ENCODE measurements at regions not wholly inside any gene's neighbourhood (a gene's known extent, or its start where the extent isn't known, plus 50 kb on each side); places are given as distances from the start of the nearest gene placed in this dataset.
A peak's percentile ranks its signal among the peaks of the same experiment; 100 is the strongest.
"Not testable (repeated sequence)": the region's sequence is repeated elsewhere in the genome, so short reads cannot be mapped to it uniquely, and the experiment has no call there.

GRCh38 chr11:16605894-16606783 is 132.3 kb upstream of the C11orf58 start:
- DNase-seq (ENCODE audit: low read depth, low spot score): peak; percentile 49

- no peak for DNase-seq (ENCODE audit: low read depth, low spot score)
Measured at GRCh38 chr11:16605389-16605893, 133.0 kb upstream of the C11orf58 start.

- no peak for DNase-seq (ENCODE audit: low read depth, low spot score)
Measured at GRCh38 chr11:16604794-16605388, 133.6 kb upstream of the C11orf58 start.

- DNase-seq (ENCODE audit: low read depth, low spot score): no peak
Measured at GRCh38 chr11:16603890-16604793, 134.3 kb upstream of the C11orf58 start.

GRCh38 chr11:16603245-16603644 is 135.2 kb upstream of the C11orf58 start:
- no peak for DNase-seq (ENCODE audit: low read depth, low spot score)

- no peak for DNase-seq (ENCODE audit: low read depth, low spot score)
Measured at GRCh38 chr11:16598906-16599305, 139.5 kb upstream of the C11orf58 start.

GRCh38 chr11:16598032-16598431 is 140.4 kb upstream of the C11orf58 start:
- no peak for DNase-seq (ENCODE audit: low read depth, low spot score)

- DNase-seq (ENCODE audit: low read depth, low spot score): no peak
Measured at GRCh38 chr11:16596231-16596630, 142.2 kb upstream of the C11orf58 start.

GRCh38 chr11:16591157-16591556 is 147.3 kb upstream of the C11orf58 start:
- DNase-seq (ENCODE audit: low read depth, low spot score): no peak

GRCh38 chr11:16587670-16588069 is 150.8 kb upstream of the C11orf58 start:
- DNase-seq (ENCODE audit: low read depth, low spot score): no peak

- no peak for DNase-seq (ENCODE audit: low read depth, low spot score)
Measured at GRCh38 chr11:16584569-16584968, 153.9 kb upstream of the C11orf58 start.

GRCh38 chr11:16581078-16581477 is 157.4 kb upstream of the C11orf58 start:
- not testable (repeated sequence) for DNase-seq (ENCODE audit: low read depth, low spot score)

GRCh38 chr11:16577490-16577889 is 161.0 kb upstream of the C11orf58 start:
- DNase-seq (ENCODE audit: low read depth, low spot score): no peak

- not testable (repeated sequence) for DNase-seq (ENCODE audit: low read depth, low spot score)
Measured at GRCh38 chr11:16574889-16575288, 163.6 kb upstream of the C11orf58 start.

- no peak for DNase-seq (ENCODE audit: low read depth, low spot score)
Measured at GRCh38 chr11:16572945-16573344, 165.5 kb upstream of the C11orf58 start.

- no peak for DNase-seq (ENCODE audit: low read depth, low spot score)
Measured at GRCh38 chr11:16561150-16561549, 177.3 kb upstream of the C11orf58 start.

GRCh38 chr11:16558494-16558893 is 180.0 kb upstream of the C11orf58 start:
- no peak for DNase-seq (ENCODE audit: low read depth, low spot score)

- DNase-seq (ENCODE audit: low read depth, low spot score): no peak
Measured at GRCh38 chr11:16555956-16556355, 182.5 kb upstream of the C11orf58 start.

GRCh38 chr11:16554361-16554760 is 184.1 kb upstream of the C11orf58 start:
- no peak for DNase-seq (ENCODE audit: low read depth, low spot score)

GRCh38 chr11:16547879-16548278 is 190.6 kb upstream of the C11orf58 start:
- no peak for DNase-seq (ENCODE audit: low read depth, low spot score)

GRCh38 chr11:16543642-16544041 is 187.3 kb upstream of the SOX6 start:
- no peak for DNase-seq (ENCODE audit: low read depth, low spot score)

- DNase-seq (ENCODE audit: low read depth, low spot score): no peak
Measured at GRCh38 chr11:16542353-16542752, 186.0 kb upstream of the SOX6 start.
